G401 (cell line): ENCODE measurements at regions not wholly inside any gene's neighbourhood (a gene's known extent, or its start where the extent isn't known, plus 50 kb on each side); places are given as distances from the start of the nearest gene placed in this dataset.

Experiments used
- DNase-seq: peaks from one replicate; pipeline ENCODE4 v3.0.0-alpha.2; 2015; ENCODE audit warnings: low spot score
- in situ Hi-C: cut with HindIII; loops from 2 replicates; pipeline ENCODE4 v1.10.0; 2016; ENCODE audit warnings: low sequenced_read_pairs, mixed read lengths

- in situ Hi-C loops: no loop called here
- no peak for DNase-seq
Measured at GRCh38 chr9:105911104-105911911, 217.0 kb downstream of the TMEM38B start.

GRCh38 chr9:105912157-105912862 is 218.0 kb downstream of the TMEM38B start:
- no peak for DNase-seq
- in situ Hi-C loops: no loop called here

- DNase-seq: no peak
- in situ Hi-C loops: no loop called here
Measured at GRCh38 chr9:105912863-105913516, 218.6 kb downstream of the TMEM38B start.

- DNase-seq: no peak
- in situ Hi-C loops: no loop called here
Measured at GRCh38 chr9:105921057-105921726, 226.9 kb downstream of the TMEM38B start.

- in situ Hi-C loops: no loop called here
- no peak for DNase-seq
Measured at GRCh38 chr9:105928416-105928815, 234.1 kb downstream of the TMEM38B start.

GRCh38 chr9:105930011-105930627 is 235.8 kb downstream of the TMEM38B start:
- in situ Hi-C loops: no loop called here
- DNase-seq: peak; percentile 19

GRCh38 chr9:105932276-105932675 is 237.9 kb downstream of the TMEM38B start:
- DNase-seq: no peak
- in situ Hi-C loops: no loop called here

GRCh38 chr9:105950448-105950847 is 256.1 kb downstream of the TMEM38B start:
- no peak for DNase-seq
- in situ Hi-C loops: no loop called here

- in situ Hi-C loops: no loop called here
Measured at GRCh38 chr9:105950894-105951293, 256.6 kb downstream of the TMEM38B start.

GRCh38 chr9:105954517-105954916 is 260.2 kb downstream of the TMEM38B start:
- no peak for DNase-seq
- in situ Hi-C loops: no loop called here

More at GRCh38 chr9:105950894-105951293, 256.6 kb downstream of the TMEM38B start:
- no peak for DNase-seq

GRCh38 chr9:105957830-105958229 is 263.5 kb downstream of the TMEM38B start:
- in situ Hi-C loops: no loop called here
- no peak for DNase-seq

GRCh38 chr9:105958587-105958986 is 264.2 kb downstream of the TMEM38B start:
- no peak for DNase-seq
- in situ Hi-C loops: no loop called here

- DNase-seq: no peak
- in situ Hi-C loops: no loop called here
Measured at GRCh38 chr9:105959531-105959930, 265.2 kb downstream of the TMEM38B start.

- no peak for DNase-seq
- in situ Hi-C loops: no loop called here
Measured at GRCh38 chr9:105963343-105964099, 269.2 kb downstream of the TMEM38B start.

GRCh38 chr9:105964156-105964555 is 269.8 kb downstream of the TMEM38B start:
- in situ Hi-C loops: no loop called here
- no peak for DNase-seq

- in situ Hi-C loops: no loop called here
- no peak for DNase-seq
Measured at GRCh38 chr9:105966834-105967233, 272.5 kb downstream of the TMEM38B start.

- DNase-seq: no peak
- in situ Hi-C loops: no loop called here
Measured at GRCh38 chr9:105967248-105967647, 272.9 kb downstream of the TMEM38B start.

- in situ Hi-C loops: no loop called here
- no peak for DNase-seq
Measured at GRCh38 chr9:105967797-105968196, 273.5 kb downstream of the TMEM38B start.
